ENCODE measurements at regions not wholly inside any gene's neighbourhood (a gene's known extent, or its start where the extent isn't known, plus 50 kb on each side); places are given as distances from the start of the nearest gene placed in this dataset.
"Not testable (repeated sequence)": the region's sequence is repeated elsewhere in the genome, so short reads cannot be mapped to it uniquely, and the experiment has no call there.

- DNase-seq (ENCODE audit: low spot score) = no peak
These were observed 889.1 kb upstream of the NRXN1 start for GRCh38 chr2:51921076-51921475.

- no peak for DNase-seq (ENCODE audit: low spot score)
These were observed 888.6 kb upstream of the NRXN1 start for GRCh38 chr2:51920509-51920908.

- DNase-seq (ENCODE audit: low spot score) = no peak
These were observed 887.5 kb upstream of the NRXN1 start for GRCh38 chr2:51919395-51919794.

GRCh38 chr2:51918113-51918512 lies 886.2 kb upstream of the NRXN1 start:
- DNase-seq (ENCODE audit: low spot score) = no peak

GRCh38 chr2:51903728-51904127 lies 871.8 kb upstream of the NRXN1 start:
- DNase-seq (ENCODE audit: low spot score) = no peak

- DNase-seq (ENCODE audit: low spot score) = no peak
These were observed 867.7 kb upstream of the NRXN1 start for GRCh38 chr2:51899643-51900042.

GRCh38 chr2:51894584-51894983 lies 862.7 kb upstream of the NRXN1 start:
- DNase-seq (ENCODE audit: low spot score) = not testable (repeated sequence)

- DNase-seq (ENCODE audit: low spot score) = no peak
These were observed 856.2 kb upstream of the NRXN1 start for GRCh38 chr2:51888120-51888519.

GRCh38 chr2:51881673-51882072 lies 849.7 kb upstream of the NRXN1 start:
- DNase-seq (ENCODE audit: low spot score) = no peak

- DNase-seq (ENCODE audit: low spot score) = no peak
These were observed 848.2 kb upstream of the NRXN1 start for GRCh38 chr2:51880153-51880552.

- no peak for DNase-seq (ENCODE audit: low spot score)
These were observed 834.4 kb upstream of the NRXN1 start for GRCh38 chr2:51866361-51866760.

GRCh38 chr2:51859260-51859659 lies 827.3 kb upstream of the NRXN1 start:
- DNase-seq (ENCODE audit: low spot score) = no peak

- no peak for DNase-seq (ENCODE audit: low spot score)
These were observed 823.8 kb upstream of the NRXN1 start for GRCh38 chr2:51855683-51856082.

- no peak for DNase-seq (ENCODE audit: low spot score)
These were observed 814.9 kb upstream of the NRXN1 start for GRCh38 chr2:51846796-51847195.

GRCh38 chr2:51846018-51846417 lies 814.1 kb upstream of the NRXN1 start:
- no peak for DNase-seq (ENCODE audit: low spot score)

GRCh38 chr2:51844596-51844995 lies 812.7 kb upstream of the NRXN1 start:
- no peak for DNase-seq (ENCODE audit: low spot score)

GRCh38 chr2:51829477-51829876 lies 797.5 kb upstream of the NRXN1 start:
- DNase-seq (ENCODE audit: low spot score) = no peak

- no peak for DNase-seq (ENCODE audit: low spot score)
These were observed 793.9 kb upstream of the NRXN1 start for GRCh38 chr2:51825823-51826222.

GRCh38 chr2:51813247-51813646 lies 781.3 kb upstream of the NRXN1 start:
- no peak for DNase-seq (ENCODE audit: low spot score)

GRCh38 chr2:51812138-51812866 lies 780.4 kb upstream of the NRXN1 start:
- DNase-seq (ENCODE audit: low spot score) = no peak

- DNase-seq (ENCODE audit: low spot score) = no peak
These were observed 778.3 kb upstream of the NRXN1 start for GRCh38 chr2:51810197-51810596.

- DNase-seq (ENCODE audit: low spot score) = no peak
These were observed 775.3 kb upstream of the NRXN1 start for GRCh38 chr2:51807229-51807628.

GRCh38 chr2:51795248-51795888 lies 763.4 kb upstream of the NRXN1 start:
- DNase-seq (ENCODE audit: low spot score) = peak; percentile 32

- no peak for DNase-seq (ENCODE audit: low spot score)
These were observed 759.6 kb upstream of the NRXN1 start for GRCh38 chr2:51791496-51791895.

Data from HT-29 (cell line).